ENCODE measurements at regions not wholly inside any gene's neighbourhood (a gene's known extent, or its start where the extent isn't known, plus 50 kb on each side); places are given as distances from the start of the nearest gene placed in this dataset.

DNA sequence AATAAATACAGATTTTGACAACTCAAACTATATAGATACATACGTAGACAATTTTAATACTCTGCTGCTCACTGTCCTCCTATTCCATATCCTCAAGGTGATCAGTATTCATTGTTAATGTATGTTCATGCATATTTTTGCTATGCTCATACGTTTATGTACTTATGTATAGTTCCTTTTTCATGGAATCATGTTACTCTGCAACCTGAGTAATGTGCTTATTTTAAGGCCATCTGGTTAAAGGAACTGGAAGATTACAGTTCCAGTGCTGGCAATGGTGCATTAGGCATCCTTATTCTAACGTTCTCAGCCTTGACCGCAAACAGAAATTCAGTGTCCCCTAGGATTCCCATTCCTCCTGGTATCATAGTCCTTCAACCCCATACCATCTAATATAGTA lies 385.0 kb upstream of the TNP1 start:
- TF ChIP-seq, protein P1, sequence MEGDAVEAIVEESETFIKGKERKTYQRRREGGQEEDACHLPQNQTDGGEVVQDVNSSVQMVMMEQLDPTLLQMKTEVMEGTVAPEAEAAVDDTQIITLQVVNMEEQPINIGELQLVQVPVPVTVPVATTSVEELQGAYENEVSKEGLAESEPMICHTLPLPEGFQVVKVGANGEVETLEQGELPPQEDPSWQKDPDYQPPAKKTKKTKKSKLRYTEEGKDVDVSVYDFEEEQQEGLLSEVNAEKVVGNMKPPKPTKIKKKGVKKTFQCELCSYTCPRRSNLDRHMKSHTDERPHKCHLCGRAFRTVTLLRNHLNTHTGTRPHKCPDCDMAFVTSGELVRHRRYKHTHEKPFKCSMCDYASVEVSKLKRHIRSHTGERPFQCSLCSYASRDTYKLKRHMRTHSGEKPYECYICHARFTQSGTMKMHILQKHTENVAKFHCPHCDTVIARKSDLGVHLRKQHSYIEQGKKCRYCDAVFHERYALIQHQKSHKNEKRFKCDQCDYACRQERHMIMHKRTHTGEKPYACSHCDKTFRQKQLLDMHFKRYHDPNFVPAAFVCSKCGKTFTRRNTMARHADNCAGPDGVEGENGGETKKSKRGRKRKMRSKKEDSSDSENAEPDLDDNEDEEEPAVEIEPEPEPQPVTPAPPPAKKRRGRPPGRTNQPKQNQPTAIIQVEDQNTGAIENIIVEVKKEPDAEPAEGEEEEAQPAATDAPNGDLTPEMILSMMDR (IDR thresholded peaks at IDR 0.05) = no peak
- no peak for TF ChIP-seq POLR2A (IDR thresholded peaks at IDR 0.05)
- TF ChIP-seq POLR2AphosphoS5 (IDR thresholded peaks at IDR 0.05) = no peak

Data from prostate gland (tissue), 2 donors.